ENCODE measurements at regions not wholly inside any gene's neighbourhood (a gene's known extent, or its start where the extent isn't known, plus 50 kb on each side); places are given as distances from the start of the nearest gene placed in this dataset.

DNA sequence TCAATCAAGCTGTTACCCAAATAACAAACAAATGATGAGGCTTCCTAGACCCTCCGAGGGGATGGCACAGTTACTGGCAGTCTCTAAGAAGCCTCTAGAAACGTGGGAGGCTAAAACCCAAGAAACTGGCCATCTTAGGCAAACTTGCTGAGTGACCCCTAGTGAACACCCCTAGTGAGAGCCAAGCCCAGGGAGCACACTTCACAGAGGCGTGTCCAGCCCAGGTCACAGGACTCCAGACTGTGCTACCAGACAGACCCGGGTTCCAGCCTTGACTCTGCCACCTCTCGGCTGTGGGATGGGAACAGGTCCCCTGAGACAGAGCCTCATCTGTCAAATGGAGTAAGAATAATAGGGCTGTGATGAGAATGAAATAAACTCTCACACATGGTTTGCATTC is 83.5 kb upstream of the ASAP2 start:
- no peaks in the 10 kb centered on the region for H3K36me3 ChIP-seq (ENCODE audit: control insufficient read depth in 1 of 2, insufficient read depth in 2 of 2, low read length in 1 of 2)
- no peak overlapping the region for H3K27ac ChIP-seq (ENCODE audit: low read depth in 1 of 2, low read length in 2 of 2)
- no peaks in the 10 kb centered on the region for H3K27me3 ChIP-seq (ENCODE audit: control insufficient read depth in 1 of 2, insufficient read depth in 2 of 2, low read length in 1 of 2)
- WGBS, 2 donors: 76 to 79% methylated on average over 5 of the region's 5 CpGs
- no peak overlapping the region for H3K4me3 ChIP-seq (ENCODE audit: low read length in 2 of 2)
- DNase-seq (no peak), ATAC-seq (ENCODE audit: low FRiP score) (no peak)
- no peaks in the 10 kb centered on the region for H3K9me3 ChIP-seq (ENCODE audit: control insufficient read depth, low read length)
- H3K4me1 ChIP-seq (ENCODE audit: control insufficient read depth in 1 of 2, insufficient read depth in 2 of 2, low read length in 2 of 2): no peaks in the 10 kb centered on the region
- intact Hi-C loops (cut with DNase I): no loop called here

DNA sequence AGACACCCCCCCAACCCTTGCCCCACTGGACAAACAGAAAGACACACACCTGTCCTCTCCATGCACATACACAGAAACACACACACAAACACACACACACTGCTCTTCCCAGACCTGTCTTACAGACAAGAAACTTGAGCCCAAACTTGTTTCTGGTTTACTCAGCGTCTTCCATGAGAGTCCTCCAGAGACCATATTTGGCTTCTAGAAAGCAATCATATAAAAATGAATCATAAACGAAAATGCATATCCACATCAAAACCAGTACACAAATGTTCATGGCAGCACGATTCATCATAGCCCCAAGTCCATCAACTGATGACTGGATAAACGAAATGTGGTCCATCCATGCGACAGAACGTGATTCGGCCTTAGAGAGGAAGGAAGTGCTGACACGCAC is 84.2 kb upstream of the ASAP2 start:
- Histone ChIP-seq H3K27ac (ENCODE audit: low read depth in 1 of 2, low read length in 2 of 2) (no peak overlapping the region), H3K4me1 (ENCODE audit: control insufficient read depth in 1 of 2, insufficient read depth in 2 of 2, low read length in 2 of 2) (no peaks in the 10 kb centered on the region), H3K36me3 (ENCODE audit: control insufficient read depth in 1 of 2, insufficient read depth in 2 of 2, low read length in 1 of 2) (no peaks in the 10 kb centered on the region), H3K9me3 (ENCODE audit: control insufficient read depth, low read length) (no peaks in the 10 kb centered on the region), H3K4me3 (ENCODE audit: low read length in 2 of 2) (no peak overlapping the region), H3K27me3 (ENCODE audit: control insufficient read depth in 1 of 2, insufficient read depth in 2 of 2, low read length in 1 of 2) (no peaks in the 10 kb centered on the region)
- WGBS, 2 donors: 95% methylated on average over 8 of the region's 8 CpGs
- intact Hi-C loops (cut with DNase I): no loop called here
- ATAC-seq (ENCODE audit: low FRiP score) (no peak), DNase-seq (no peak)

DNA sequence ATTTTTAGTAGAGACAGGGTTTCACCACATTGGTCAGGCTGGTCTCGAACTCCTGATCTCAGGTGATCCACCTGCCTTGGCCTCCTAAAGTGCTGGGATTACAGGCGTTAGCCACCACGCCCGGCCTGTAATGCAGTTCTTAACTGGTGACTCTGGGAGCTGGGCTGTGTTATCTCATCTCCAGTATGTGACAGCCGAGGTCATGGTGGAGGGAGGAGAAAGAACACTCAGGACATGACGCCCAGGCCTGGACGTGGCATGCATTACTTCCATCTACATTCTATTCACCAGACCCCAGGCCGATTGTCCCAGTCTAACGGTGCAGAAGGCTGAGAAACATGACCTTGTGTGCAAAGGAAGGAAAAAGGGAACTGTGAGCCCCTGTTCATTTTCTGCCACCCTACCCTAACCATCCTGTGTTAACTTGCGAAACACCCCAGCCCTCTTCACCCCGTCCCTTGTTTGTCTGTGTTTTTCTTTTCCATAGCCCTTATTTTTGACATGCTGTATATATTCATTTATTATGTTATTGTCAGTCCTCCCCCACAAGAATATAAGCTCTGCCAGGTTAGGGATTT is 88.1 kb upstream of the ASAP2 start:
- no peak for ATAC-seq (ENCODE audit: low FRiP score)

DNA sequence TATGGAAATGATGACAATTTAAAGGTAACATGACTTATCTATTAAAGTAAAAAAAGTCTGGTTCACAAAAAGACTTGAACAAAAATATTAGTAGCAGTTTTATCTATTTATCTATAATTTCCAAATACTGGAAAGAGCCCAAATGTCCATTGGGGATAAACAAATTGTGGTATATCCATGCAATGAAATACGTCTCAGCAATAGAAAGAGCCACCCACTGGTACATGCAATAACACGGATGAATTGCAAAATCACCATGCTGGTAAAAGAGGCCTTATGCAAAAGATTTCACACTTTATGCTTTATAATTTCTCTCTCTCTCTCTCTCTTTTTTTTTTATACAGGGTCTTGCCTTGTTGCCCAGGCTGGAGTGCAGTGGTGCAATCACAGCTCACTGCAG is 91.4 kb upstream of the ASAP2 start:
- intact Hi-C loops (cut with DNase I): no loop called here
- Histone ChIP-seq H3K4me3 (ENCODE audit: low read length in 2 of 2) (no peak overlapping the region), H3K4me1 (ENCODE audit: control insufficient read depth in 1 of 2, insufficient read depth in 2 of 2, low read length in 2 of 2) (no peaks in the 10 kb centered on the region), H3K36me3 (ENCODE audit: control insufficient read depth in 1 of 2, insufficient read depth in 2 of 2, low read length in 1 of 2) (no peaks in the 10 kb centered on the region), H3K27ac (ENCODE audit: low read depth in 1 of 2, low read length in 2 of 2) (no peak overlapping the region), H3K9me3 (ENCODE audit: control insufficient read depth, low read length) (no peaks in the 10 kb centered on the region), H3K27me3 (ENCODE audit: control insufficient read depth in 1 of 2, insufficient read depth in 2 of 2, low read length in 1 of 2) (no peaks in the 10 kb centered on the region)
- ATAC-seq (ENCODE audit: low FRiP score): no peak
- no peak for DNase-seq
- WGBS, 2 donors: 94 to 99% methylated on average over 2 of the region's 2 CpGs

More for the DNA sequence above, 88.1 kb upstream of the ASAP2 start:
- no peaks in the 10 kb centered on the region for H3K36me3 ChIP-seq (ENCODE audit: control insufficient read depth in 1 of 2, insufficient read depth in 2 of 2, low read length in 1 of 2)
- no peak overlapping the region for H3K27ac ChIP-seq (ENCODE audit: low read depth in 1 of 2, low read length in 2 of 2)
- no peak for DNase-seq
- no peaks in the 10 kb centered on the region for H3K4me1 ChIP-seq (ENCODE audit: control insufficient read depth in 1 of 2, insufficient read depth in 2 of 2, low read length in 2 of 2)
- 89 to 93% methylated on average over 11 of the region's 11 CpGs for WGBS, 2 donors
- H3K9me3 ChIP-seq (ENCODE audit: control insufficient read depth, low read length): no peaks in the 10 kb centered on the region
- H3K4me3 ChIP-seq (ENCODE audit: low read length in 2 of 2): no peak overlapping the region
- H3K27me3 ChIP-seq (ENCODE audit: control insufficient read depth in 1 of 2, insufficient read depth in 2 of 2, low read length in 1 of 2): no peaks in the 10 kb centered on the region
- intact Hi-C loops (cut with DNase I): no loop called here

DNA sequence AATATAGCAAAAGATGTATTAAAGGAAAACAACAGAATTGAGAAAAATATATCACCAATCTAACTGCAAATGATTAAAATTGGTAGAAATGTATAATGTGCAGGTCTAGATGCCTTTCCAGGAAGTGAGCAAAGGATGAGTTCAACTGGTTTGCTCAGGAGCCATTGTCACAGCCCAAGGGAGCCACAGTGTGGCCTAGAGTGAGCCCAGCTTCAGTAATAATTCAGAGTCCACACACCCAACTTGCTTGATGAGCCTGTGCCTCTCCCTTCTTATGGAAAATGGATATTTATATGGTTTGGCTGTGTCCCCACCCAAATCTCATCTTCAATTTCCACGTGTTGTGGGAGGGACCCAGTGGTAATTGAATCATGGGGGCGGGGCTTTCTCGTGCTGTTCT is 92.2 kb upstream of the ASAP2 start:
- ATAC-seq (ENCODE audit: low FRiP score) (no peak), DNase-seq (no peak)
- H3K36me3 ChIP-seq (ENCODE audit: control insufficient read depth in 1 of 2, insufficient read depth in 2 of 2, low read length in 1 of 2): no peaks in the 10 kb centered on the region
- H3K9me3 ChIP-seq (ENCODE audit: control insufficient read depth, low read length): no peaks in the 10 kb centered on the region
- no peaks in the 10 kb centered on the region for H3K27me3 ChIP-seq (ENCODE audit: control insufficient read depth in 1 of 2, insufficient read depth in 2 of 2, low read length in 1 of 2)
- WGBS, 2 donors: 59 to 73% methylated on average over 3 of the region's 3 CpGs
- H3K4me3 ChIP-seq (ENCODE audit: low read length in 2 of 2): no peak overlapping the region
- no peak overlapping the region for H3K27ac ChIP-seq (ENCODE audit: low read depth in 1 of 2, low read length in 2 of 2)
- intact Hi-C loops (cut with DNase I): no loop called here
- H3K4me1 ChIP-seq (ENCODE audit: control insufficient read depth in 1 of 2, insufficient read depth in 2 of 2, low read length in 2 of 2): no peaks in the 10 kb centered on the region

DNA sequence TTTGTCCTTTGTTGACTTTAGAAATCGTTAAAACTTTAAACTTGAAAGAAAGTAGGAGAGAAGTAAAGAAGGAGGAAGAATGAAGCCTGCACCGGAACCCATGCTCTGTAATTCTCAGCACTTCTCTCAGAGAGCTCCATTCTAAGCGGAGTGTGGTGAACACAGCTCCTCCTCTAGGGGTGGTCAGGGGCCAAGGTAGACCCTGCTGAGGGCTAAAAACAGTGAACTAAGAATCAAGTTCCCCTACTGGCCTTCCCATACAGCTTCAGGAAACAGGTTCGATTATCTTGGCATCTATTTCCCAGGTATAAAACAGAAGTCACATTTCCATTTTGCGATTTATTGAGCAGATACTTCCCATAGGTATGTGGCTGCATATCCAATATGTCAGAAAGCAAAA is 92.7 kb upstream of the ASAP2 start:
- intact Hi-C loops (cut with DNase I): no loop called here
- no peak overlapping the region for H3K27ac ChIP-seq (ENCODE audit: low read depth in 1 of 2, low read length in 2 of 2)
- no peaks in the 10 kb centered on the region for H3K4me1 ChIP-seq (ENCODE audit: control insufficient read depth in 1 of 2, insufficient read depth in 2 of 2, low read length in 2 of 2)
- no peaks in the 10 kb centered on the region for H3K27me3 ChIP-seq (ENCODE audit: control insufficient read depth in 1 of 2, insufficient read depth in 2 of 2, low read length in 1 of 2)
- 82 to 89% methylated on average over 5 of the region's 5 CpGs for WGBS, 2 donors
- ATAC-seq (ENCODE audit: low FRiP score) (no peak), DNase-seq (no peak)
- no peak overlapping the region for H3K4me3 ChIP-seq (ENCODE audit: low read length in 2 of 2)
- no peaks in the 10 kb centered on the region for H3K9me3 ChIP-seq (ENCODE audit: control insufficient read depth, low read length)
- H3K36me3 ChIP-seq (ENCODE audit: control insufficient read depth in 1 of 2, insufficient read depth in 2 of 2, low read length in 1 of 2): no peaks in the 10 kb centered on the region

DNA sequence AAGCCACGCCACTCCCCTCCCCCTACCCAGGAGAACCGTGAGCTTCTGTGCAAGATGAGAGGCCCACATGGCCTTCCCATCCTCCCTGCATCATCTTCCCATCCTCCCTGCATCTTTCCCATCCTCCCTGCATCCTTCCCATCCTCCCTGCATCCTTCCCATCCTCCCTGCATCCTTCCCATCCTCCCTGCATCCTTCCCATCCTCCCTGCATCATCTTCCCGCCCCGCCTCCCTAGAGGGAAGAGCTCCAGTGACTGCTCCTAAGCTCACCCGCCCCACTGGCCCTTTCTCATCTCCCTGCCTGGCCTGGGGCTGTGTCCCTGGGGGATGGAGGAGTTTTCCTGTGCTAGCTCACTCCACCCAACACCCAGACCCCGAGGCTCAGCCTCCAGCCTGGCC is 93.3 kb upstream of the ASAP2 start:
- Histone ChIP-seq H3K4me1 (ENCODE audit: control insufficient read depth in 1 of 2, insufficient read depth in 2 of 2, low read length in 2 of 2) (no peaks in the 10 kb centered on the region), H3K27ac (ENCODE audit: low read depth in 1 of 2, low read length in 2 of 2) (no peak overlapping the region), H3K4me3 (ENCODE audit: low read length in 2 of 2) (no peak overlapping the region), H3K9me3 (ENCODE audit: control insufficient read depth, low read length) (no peaks in the 10 kb centered on the region), H3K27me3 (ENCODE audit: control insufficient read depth in 1 of 2, insufficient read depth in 2 of 2, low read length in 1 of 2) (no peaks in the 10 kb centered on the region), H3K36me3 (ENCODE audit: control insufficient read depth in 1 of 2, insufficient read depth in 2 of 2, low read length in 1 of 2) (no peaks in the 10 kb centered on the region)
- no peak for ATAC-seq (ENCODE audit: low FRiP score)
- no peak for DNase-seq
- intact Hi-C loops (cut with DNase I): no loop called here
- WGBS, 2 donors: 88 to 94% methylated on average over 6 of the region's 6 CpGs

DNA sequence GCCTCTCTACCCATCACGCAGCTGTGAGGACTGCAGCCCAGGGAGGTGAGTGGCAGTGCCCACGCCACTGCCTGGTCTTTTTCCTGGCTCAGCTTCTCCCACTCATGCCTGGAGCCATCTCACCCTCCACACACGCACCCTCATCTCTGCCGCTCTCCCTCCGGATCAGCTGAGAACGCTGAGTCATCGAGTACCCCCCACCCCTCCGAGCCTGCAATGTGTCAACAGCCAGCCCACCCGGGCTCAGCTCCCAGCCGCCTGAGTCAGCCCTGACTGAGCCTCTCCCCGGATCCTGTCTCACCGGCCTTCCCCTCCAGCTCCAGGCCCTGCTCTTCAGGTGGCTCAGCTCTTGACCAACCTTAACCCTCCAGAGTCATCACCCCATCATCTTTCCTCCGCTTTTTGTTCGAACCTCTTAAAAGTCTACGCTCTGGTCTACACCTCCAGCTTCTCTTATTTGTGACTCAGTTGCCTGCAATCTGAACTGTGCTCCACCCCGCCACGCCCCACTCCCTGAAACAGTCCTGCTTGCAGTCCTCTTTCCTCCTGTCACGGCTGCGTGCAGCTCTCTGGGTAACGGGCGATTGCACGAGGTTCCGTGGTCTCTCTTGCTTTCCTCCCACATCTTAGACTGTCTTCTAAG is 94.4 kb upstream of the ASAP2 start:
- WGBS, 2 donors: 42% methylated on average over 23 of the region's 23 CpGs
- intact Hi-C loops (cut with DNase I): no loop called here

DNA sequence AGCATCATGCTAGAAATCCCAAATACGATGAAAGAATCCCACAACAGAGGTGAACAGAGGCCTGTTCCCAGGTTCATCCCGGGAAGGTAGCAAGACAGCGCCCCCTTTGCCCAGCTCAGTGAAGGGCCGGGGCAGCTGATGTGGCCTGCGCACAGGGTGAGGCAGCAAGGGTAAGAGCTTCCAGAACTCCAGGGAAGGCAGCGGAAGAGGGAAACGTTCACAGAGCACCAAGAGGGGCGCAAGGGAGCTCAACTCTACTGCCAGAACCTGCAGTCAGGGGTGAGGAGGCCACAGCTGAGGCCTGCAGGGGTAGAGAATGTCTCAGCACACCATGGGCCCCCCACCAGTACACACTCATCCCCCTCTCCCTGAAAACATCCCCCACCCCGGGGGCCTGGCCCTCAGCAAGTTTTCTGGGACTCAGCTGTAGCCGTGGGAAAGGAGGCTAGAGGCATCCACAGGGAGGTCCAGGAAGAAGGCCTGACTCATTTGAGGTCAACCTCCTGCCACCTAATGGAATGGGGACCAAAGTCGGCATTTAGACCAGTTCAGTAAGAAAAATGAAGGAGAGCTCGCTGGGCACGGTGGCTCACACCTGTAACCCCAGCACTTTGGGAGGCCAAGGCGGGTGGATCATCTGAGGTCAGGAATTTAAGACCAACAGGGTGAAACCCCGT is 95.6 kb upstream of the ASAP2 start:
- ATAC-seq (ENCODE audit: low FRiP score) (no peak), DNase-seq (no peak)
- WGBS, 2 donors: 96% methylated on average over 15 of the region's 15 CpGs
- intact Hi-C loops (cut with DNase I): no loop called here
- no peaks in the 10 kb centered on the region for H3K36me3 ChIP-seq (ENCODE audit: control insufficient read depth in 1 of 2, insufficient read depth in 2 of 2, low read length in 1 of 2)
- H3K4me3 ChIP-seq (ENCODE audit: low read length in 2 of 2): no peak overlapping the region
- no peaks in the 10 kb centered on the region for H3K9me3 ChIP-seq (ENCODE audit: control insufficient read depth, low read length)
- H3K27me3 ChIP-seq (ENCODE audit: control insufficient read depth in 1 of 2, insufficient read depth in 2 of 2, low read length in 1 of 2): no peaks in the 10 kb centered on the region
- no peaks in the 10 kb centered on the region for H3K4me1 ChIP-seq (ENCODE audit: control insufficient read depth in 1 of 2, insufficient read depth in 2 of 2, low read length in 2 of 2)
- no peak overlapping the region for H3K27ac ChIP-seq (ENCODE audit: low read depth in 1 of 2, low read length in 2 of 2)

More for the DNA sequence above, 94.4 kb upstream of the ASAP2 start:
- peak; percentile 88 to 92 for DNase-seq
- Histone ChIP-seq H3K27ac (ENCODE audit: low read depth in 1 of 2, low read length in 2 of 2) (no peak overlapping the region), H3K36me3 (ENCODE audit: control insufficient read depth in 1 of 2, insufficient read depth in 2 of 2, low read length in 1 of 2) (no peaks in the 10 kb centered on the region), H3K4me3 (ENCODE audit: low read length in 2 of 2) (no peak overlapping the region), H3K4me1 (ENCODE audit: control insufficient read depth in 1 of 2, insufficient read depth in 2 of 2, low read length in 2 of 2) (no peaks in the 10 kb centered on the region), H3K9me3 (ENCODE audit: control insufficient read depth, low read length) (no peaks in the 10 kb centered on the region), H3K27me3 (ENCODE audit: control insufficient read depth in 1 of 2, insufficient read depth in 2 of 2, low read length in 1 of 2) (no peaks in the 10 kb centered on the region)
- peak; percentile 76 for ATAC-seq (ENCODE audit: low FRiP score)

Data from aorta (tissue), 5 donors.